Fibroblast of mammary gland (primary cell): ENCODE measurements at regions not wholly inside any gene's neighbourhood (a gene's known extent, or its start where the extent isn't known, plus 50 kb on each side); places are given as distances from the start of the nearest gene placed in this dataset.

Experiments
- DNase-seq: peaks from one replicate; pipeline ENCODE4 v3.0.0-alpha.2; 2010; ENCODE audit warnings: low read depth
- H3K4me3 ChIP-seq: 2 replicates; pipeline ENCODE4 v1.5.1; 2011; ENCODE audit warnings: low read depth, mild to moderate bottlenecking, low read length, moderate library complexity; ENCODE audit not compliant: control insufficient read depth
- CTCF ChIP-seq: conservative IDR thresholded peaks from 2 replicates; pipeline ENCODE4 v1.5.1; 2011; ENCODE audit warnings: low read depth, low read length, inconsistent platforms; ENCODE audit not compliant: control insufficient read depth, insufficient read depth

GRCh38 chr6:147042679-147043078 is 161.5 kb upstream of the STXBP5 start:
- H3K4me3 ChIP-seq, result no peak overlapping the region
- no peak for DNase-seq
- TF ChIP-seq CTCF, result no peak

DNA sequence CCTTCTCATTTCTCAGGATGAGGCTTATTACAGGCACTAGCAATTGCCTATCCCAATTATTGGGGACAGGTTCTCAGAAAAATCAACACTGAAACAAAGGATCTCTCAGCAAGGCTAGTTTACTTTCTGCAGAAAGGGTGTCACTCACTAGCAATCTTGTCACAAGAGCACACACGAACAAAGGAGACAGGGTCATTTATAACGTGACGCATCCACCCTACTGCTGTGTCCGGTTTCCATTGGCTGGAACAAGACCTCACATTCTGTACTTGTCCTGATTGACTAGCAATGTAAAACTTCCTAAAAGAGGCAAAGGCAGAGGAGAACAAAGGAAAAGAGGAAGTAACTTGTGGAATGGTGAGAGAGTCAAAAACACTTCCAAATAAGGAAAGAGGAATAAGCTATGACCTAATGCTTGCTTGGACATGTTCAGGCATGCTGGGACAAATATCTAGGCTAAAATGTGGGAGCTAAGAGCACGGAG is 160.2 kb upstream of the STXBP5 start:
- H3K4me3 ChIP-seq, result no peak overlapping the region
- no peak for TF ChIP-seq CTCF
- DNase-seq, result peak; percentile 60

DNA sequence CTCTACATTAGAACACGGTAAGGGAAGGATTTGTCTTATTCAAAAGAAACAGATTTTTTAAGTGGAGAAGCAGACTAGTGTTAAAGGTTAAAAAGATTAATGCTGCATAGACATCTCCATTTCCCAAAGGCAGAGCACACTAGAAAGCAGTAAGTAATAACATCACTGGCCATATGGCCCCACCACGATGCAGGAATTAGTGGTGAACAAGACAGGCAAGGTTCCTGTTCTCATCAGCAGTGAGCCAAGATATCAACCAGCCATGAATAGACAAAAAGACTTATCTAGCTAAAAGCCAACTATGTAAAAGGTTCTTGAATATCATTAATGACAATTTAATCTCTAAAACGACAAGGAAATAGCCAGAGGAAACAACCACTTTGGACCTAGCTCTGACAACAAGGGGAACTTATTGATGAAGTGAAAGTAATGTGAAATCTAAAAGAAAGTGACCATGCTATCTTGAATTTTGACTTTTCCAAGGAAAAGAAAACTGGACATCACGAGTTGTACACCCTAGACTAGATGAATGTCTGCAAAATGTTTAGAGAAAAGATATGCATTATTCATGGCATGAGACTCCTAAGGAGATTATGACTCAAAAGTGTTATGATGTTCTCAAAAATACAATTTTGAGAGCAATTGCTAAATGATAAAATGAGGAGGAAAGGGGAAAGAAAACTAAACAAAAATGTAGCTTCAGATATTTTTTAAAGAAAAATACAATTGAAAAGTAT is 157.9 kb upstream of the STXBP5 start:
- no peak overlapping the region for H3K4me3 ChIP-seq
- no peak for TF ChIP-seq CTCF
- DNase-seq, result peak; percentile 27

GRCh38 chr6:147048930-147049329 is 155.3 kb upstream of the STXBP5 start:
- H3K4me3 ChIP-seq, result no peak overlapping the region
- TF ChIP-seq CTCF, result no peak
- no peak for DNase-seq

GRCh38 chr6:147053311-147053921 is 150.8 kb upstream of the STXBP5 start:
- no peak for TF ChIP-seq CTCF
- DNase-seq, result peak; percentile 65
- no peak overlapping the region for H3K4me3 ChIP-seq

DNA sequence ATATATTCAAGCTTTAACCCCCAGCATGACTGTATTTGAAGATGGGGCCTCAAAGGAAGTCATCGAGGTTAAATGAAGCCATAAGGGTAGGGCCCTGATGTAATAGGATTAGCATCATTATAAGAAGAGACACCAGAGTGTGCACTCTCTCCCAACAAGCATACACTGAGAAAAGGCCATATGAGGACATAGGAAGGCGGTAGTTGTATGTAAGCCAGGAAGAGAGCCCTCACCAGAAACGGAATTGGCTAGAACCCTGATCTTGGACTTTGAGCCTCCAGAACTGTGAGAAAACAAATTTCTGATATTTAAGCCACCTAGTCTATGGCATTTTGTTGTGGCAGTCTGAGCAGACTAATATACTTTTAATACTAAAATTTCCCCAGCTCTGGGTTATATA is 150.1 kb upstream of the STXBP5 start:
- DNase-seq, result peak; percentile 11
- no peak for TF ChIP-seq CTCF
- no peak overlapping the region for H3K4me3 ChIP-seq
